Activated B cell treated with CpG ODN at 0.5 μM for 24 hours (primary cell): ENCODE measurements at regions not wholly inside any gene's neighbourhood (a gene's known extent, or its start where the extent isn't known, plus 50 kb on each side); places are given as distances from the start of the nearest gene placed in this dataset.

ENCODE experiments used
- ATAC-seq: fragments of 200-7000 bp; cut with Tn5 transposase; one replicate; pipeline ENCODE4 v1.10.0; 2021; ENCODE audit warnings: low read depth, mild to moderate bottlenecking, moderate library complexity
- CTCF ChIA-PET: fragments of 350-600 bp; sonication (Branson Sonifier 250); formaldehyde crosslinking; loops from one replicate; lab custom pipeline; 2021; ENCODE audit warnings: antibody characterized with exemption; lab: Charles Lee
- POLR2A ChIA-PET: fragments of 350-600 bp; sonication (Branson Sonifier 250); formaldehyde crosslinking; loops from one replicate; lab custom pipeline; 2021; ENCODE audit warnings: antibody characterized with exemption; lab: Charles Lee
- DNase-seq: peaks from one replicate; pipeline ENCODE4 v3.0.0; 2022
- H3K27ac Mint-ChIP-seq: one replicate; pipeline ENCODE4 v1.8.0; 2020; ENCODE audit warnings: mixed read lengths
- H3K27me3 Mint-ChIP-seq: one replicate; pipeline ENCODE4 v1.8.0; 2021; ENCODE audit warnings: mixed read lengths
- H3K36me3 Mint-ChIP-seq: one replicate; pipeline ENCODE4 v1.8.0; 2021; ENCODE audit warnings: low read depth, mixed read lengths
- H3K4me1 Mint-ChIP-seq: one replicate; pipeline ENCODE4 v1.8.0; 2021; ENCODE audit warnings: mixed read lengths
- H3K4me3 Mint-ChIP-seq: one replicate; pipeline ENCODE4 v1.8.0; 2020; ENCODE audit warnings: mild to moderate bottlenecking, mixed read lengths
- H3K9me3 Mint-ChIP-seq: one replicate; pipeline ENCODE4 v1.8.0; 2020; ENCODE audit warnings: mixed read lengths
- CTCF ChIP-seq: fragments of 200-600 bp; IDR thresholded peaks from one replicate; pipeline ENCODE4 v1.8.0; 2022; ENCODE audit warnings: antibody characterized with exemption, mild to moderate bottlenecking
- intact Hi-C: fragments of 100-400 bp; cut with micrococcal nuclease; formaldehyde crosslinking; loops from one replicate; pipeline ENCODE4 v1.15.1; 2024

GRCh38 chr5:88401228-88401627 is 132.6 kb upstream of the TMEM161B start:
- no peaks in the 10 kb centered on the region for H3K36me3 Mint-ChIP-seq

GRCh38 chr5:88399561-88399960 is 130.9 kb upstream of the TMEM161B start:
- intact Hi-C loops: no loop called here
- Mint-ChIP-seq H3K4me3 (no peak overlapping the region), H3K27me3 (peaks cover 11% of the 10 kb centered on the region), H3K4me1 (no peaks in the 10 kb centered on the region), H3K36me3 (no peaks in the 10 kb centered on the region), H3K9me3 (no peaks in the 10 kb centered on the region), H3K27ac (no peak overlapping the region)
- ChIA-PET POLR2A (no interaction called here), CTCF (no interaction called here)
- TF ChIP-seq CTCF: no peak
- ATAC-seq (no peak), DNase-seq (no peak)

More at GRCh38 chr5:88401228-88401627, 132.6 kb upstream of the TMEM161B start:
- DNase-seq (no peak), ATAC-seq (no peak)
- TF ChIP-seq CTCF: no peak
- ChIA-PET CTCF (no interaction called here), POLR2A (no interaction called here)
- no peak overlapping the region for H3K4me3 Mint-ChIP-seq
- H3K27me3 Mint-ChIP-seq: peaks cover 11% of the 10 kb centered on the region
- H3K9me3 Mint-ChIP-seq: no peaks in the 10 kb centered on the region
- no peak overlapping the region for H3K27ac Mint-ChIP-seq
- no peaks in the 10 kb centered on the region for H3K4me1 Mint-ChIP-seq
- intact Hi-C loops: no loop called here

GRCh38 chr5:88398316-88398715 is 129.7 kb upstream of the TMEM161B start:
- no peak for DNase-seq
- TF ChIP-seq CTCF: no peak
- peaks cover 13% of the 10 kb centered on the region for H3K27me3 Mint-ChIP-seq
- no peaks in the 10 kb centered on the region for H3K36me3 Mint-ChIP-seq
- no peaks in the 10 kb centered on the region for H3K9me3 Mint-ChIP-seq
- intact Hi-C loops: no loop called here
- H3K4me1 Mint-ChIP-seq: no peaks in the 10 kb centered on the region
- POLR2A ChIA-PET: no interaction called here
- CTCF ChIA-PET: no interaction called here
- ATAC-seq: no peak
- H3K27ac Mint-ChIP-seq: no peak overlapping the region
- H3K4me3 Mint-ChIP-seq: no peak overlapping the region

DNA sequence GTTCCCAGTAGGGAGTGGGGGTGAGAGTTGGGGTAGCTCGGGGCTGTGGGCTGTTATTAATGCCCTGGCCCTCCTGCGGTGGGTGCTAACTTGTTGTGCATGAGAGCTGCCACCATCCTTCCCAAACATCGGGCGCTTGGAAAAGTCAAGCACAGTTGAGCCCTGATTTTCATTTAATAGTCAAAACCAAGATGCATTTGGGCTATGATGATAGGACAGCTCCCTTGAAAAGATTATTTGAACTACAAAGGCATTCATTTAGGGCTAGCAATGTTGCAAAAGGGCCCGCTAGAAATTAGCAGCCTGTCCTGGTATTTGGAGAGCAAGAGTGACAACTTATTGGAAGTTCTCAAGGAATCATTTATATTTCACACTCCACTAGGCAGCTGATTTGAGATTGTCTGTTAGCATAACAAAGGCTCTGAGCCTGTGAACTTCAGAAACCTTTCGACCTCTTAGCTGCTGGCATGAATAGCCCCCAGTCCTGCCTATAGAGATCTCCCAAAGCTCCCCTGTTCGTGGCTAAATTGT is 128.2 kb upstream of the TMEM161B start:
- POLR2A ChIA-PET: no interaction called here
- no peak overlapping the region for H3K4me3 Mint-ChIP-seq

GRCh38 chr5:88396000-88396535 is 127.4 kb upstream of the TMEM161B start:
- DNase-seq (no peak), ATAC-seq (no peak)
- intact Hi-C loops: no loop called here
- H3K27ac Mint-ChIP-seq: no peak overlapping the region
- no peaks in the 10 kb centered on the region for H3K36me3 Mint-ChIP-seq
- H3K27me3 Mint-ChIP-seq: peaks cover 13% of the 10 kb centered on the region
- no peaks in the 10 kb centered on the region for H3K9me3 Mint-ChIP-seq
- TF ChIP-seq CTCF: no peak
- no peak overlapping the region for H3K4me3 Mint-ChIP-seq
- H3K4me1 Mint-ChIP-seq: no peaks in the 10 kb centered on the region
- CTCF ChIA-PET: no interaction called here
- POLR2A ChIA-PET: no interaction called here

More for the DNA sequence above, 128.2 kb upstream of the TMEM161B start:
- DNase-seq (no peak), ATAC-seq (no peak)
- Mint-ChIP-seq H3K9me3 (no peaks in the 10 kb centered on the region), H3K36me3 (no peaks in the 10 kb centered on the region), H3K27ac (no peak overlapping the region), H3K27me3 (peaks cover 13% of the 10 kb centered on the region), H3K4me1 (no peaks in the 10 kb centered on the region)
- intact Hi-C loops: no loop called here
- TF ChIP-seq CTCF: no peak
- CTCF ChIA-PET: no interaction called here
